ENCODE measurements at regions not wholly inside any gene's neighbourhood (a gene's known extent, or its start where the extent isn't known, plus 50 kb on each side); places are given as distances from the start of the nearest gene placed in this dataset.

GRCh38 chr13:111557921-111558699 is 237.7 kb downstream of the TEX29 start:
- DNase-seq (ENCODE audit: low read depth), result no peak

- DNase-seq (ENCODE audit: low read depth), result no peak
Measured at GRCh38 chr13:111558700-111559088, 238.3 kb downstream of the TEX29 start.

GRCh38 chr13:111559612-111560403 is 239.4 kb downstream of the TEX29 start:
- DNase-seq (ENCODE audit: low read depth), result no peak

GRCh38 chr13:111561091-111561781 is 240.8 kb downstream of the TEX29 start:
- no peak for DNase-seq (ENCODE audit: low read depth)

GRCh38 chr13:111562716-111563115 is 242.3 kb downstream of the TEX29 start:
- DNase-seq (ENCODE audit: low read depth), result no peak

- no peak for DNase-seq (ENCODE audit: low read depth)
Measured at GRCh38 chr13:111564606-111565005, 244.2 kb downstream of the TEX29 start.

GRCh38 chr13:111565400-111565799 is 245.0 kb downstream of the TEX29 start:
- DNase-seq (ENCODE audit: low read depth), result no peak

GRCh38 chr13:111566567-111566966 is 246.1 kb downstream of the TEX29 start:
- no peak for DNase-seq (ENCODE audit: low read depth)

GRCh38 chr13:111567637-111568036 is 247.2 kb downstream of the TEX29 start:
- no peak for DNase-seq (ENCODE audit: low read depth)

GRCh38 chr13:111568290-111568689 is 247.8 kb downstream of the TEX29 start:
- DNase-seq (ENCODE audit: low read depth), result no peak

GRCh38 chr13:111570911-111571310 is 250.5 kb downstream of the TEX29 start:
- DNase-seq (ENCODE audit: low read depth), result no peak

- no peak for DNase-seq (ENCODE audit: low read depth)
Measured at GRCh38 chr13:111572956-111573761, 252.7 kb downstream of the TEX29 start.

- DNase-seq (ENCODE audit: low read depth), result no peak
Measured at GRCh38 chr13:111573801-111574200, 253.4 kb downstream of the TEX29 start.

- DNase-seq (ENCODE audit: low read depth), result no peak
Measured at GRCh38 chr13:111575276-111575675, 254.8 kb downstream of the TEX29 start.

- no peak for DNase-seq (ENCODE audit: low read depth)
Measured at GRCh38 chr13:111575719-111576118, 255.3 kb downstream of the TEX29 start.

- DNase-seq (ENCODE audit: low read depth), result no peak
Measured at GRCh38 chr13:111577208-111577828, 256.9 kb downstream of the TEX29 start.

GRCh38 chr13:111577956-111578605 is 257.6 kb downstream of the TEX29 start:
- no peak for DNase-seq (ENCODE audit: low read depth)

GRCh38 chr13:111584101-111584672 is 263.7 kb downstream of the TEX29 start:
- no peak for DNase-seq (ENCODE audit: low read depth)

GRCh38 chr13:111584870-111585269 is 264.4 kb downstream of the TEX29 start:
- no peak for DNase-seq (ENCODE audit: low read depth)

- DNase-seq (ENCODE audit: low read depth), result no peak
Measured at GRCh38 chr13:111586291-111586690, 265.8 kb downstream of the TEX29 start.

- DNase-seq (ENCODE audit: low read depth), result no peak
Measured at GRCh38 chr13:111587249-111587648, 266.8 kb downstream of the TEX29 start.

All from GM04503 (cell line).